Urinary bladder (tissue), 3 donors: ENCODE measurements at regions not wholly inside any gene's neighbourhood (a gene's known extent, or its start where the extent isn't known, plus 50 kb on each side); places are given as distances from the start of the nearest gene placed in this dataset.

ENCODE experiments used
- DNase-seq: peaks from one replicate; pipeline ENCODE4 v3.0.0-alpha.2; 2015; ENCODE audit errors: extremely low spot score
- H3K27ac ChIP-seq: one replicate; pipeline ENCODE4 v1.5.1; 2013; ENCODE audit warnings: low read depth, mild to moderate bottlenecking, moderate library complexity
- H3K36me3 ChIP-seq: one replicate; pipeline ENCODE4 v1.6.1; 2013; ENCODE audit warnings: mild to moderate bottlenecking, moderate library complexity; ENCODE audit not compliant: insufficient read depth
- H3K4me1 ChIP-seq: one replicate; pipeline ENCODE4 v1.6.1; 2013; ENCODE audit warnings: mild to moderate bottlenecking, moderate library complexity; ENCODE audit not compliant: insufficient read depth
- H3K4me3 ChIP-seq: one replicate; pipeline ENCODE4 v1.5.1; 2013; ENCODE audit warnings: low read depth, low read length
- WGBS: extraction: QIAGEN DNeasy Blood & Tissue Kit; methylation state at CpG from one replicate; pipeline ENCODE4 v1.1.7; 2013; 5-methylcytosine and 5-hydroxymethylcytosine counted together
- donor health status: healthy with polysubstance abuse.
- donor health status: healthy.

DNA sequence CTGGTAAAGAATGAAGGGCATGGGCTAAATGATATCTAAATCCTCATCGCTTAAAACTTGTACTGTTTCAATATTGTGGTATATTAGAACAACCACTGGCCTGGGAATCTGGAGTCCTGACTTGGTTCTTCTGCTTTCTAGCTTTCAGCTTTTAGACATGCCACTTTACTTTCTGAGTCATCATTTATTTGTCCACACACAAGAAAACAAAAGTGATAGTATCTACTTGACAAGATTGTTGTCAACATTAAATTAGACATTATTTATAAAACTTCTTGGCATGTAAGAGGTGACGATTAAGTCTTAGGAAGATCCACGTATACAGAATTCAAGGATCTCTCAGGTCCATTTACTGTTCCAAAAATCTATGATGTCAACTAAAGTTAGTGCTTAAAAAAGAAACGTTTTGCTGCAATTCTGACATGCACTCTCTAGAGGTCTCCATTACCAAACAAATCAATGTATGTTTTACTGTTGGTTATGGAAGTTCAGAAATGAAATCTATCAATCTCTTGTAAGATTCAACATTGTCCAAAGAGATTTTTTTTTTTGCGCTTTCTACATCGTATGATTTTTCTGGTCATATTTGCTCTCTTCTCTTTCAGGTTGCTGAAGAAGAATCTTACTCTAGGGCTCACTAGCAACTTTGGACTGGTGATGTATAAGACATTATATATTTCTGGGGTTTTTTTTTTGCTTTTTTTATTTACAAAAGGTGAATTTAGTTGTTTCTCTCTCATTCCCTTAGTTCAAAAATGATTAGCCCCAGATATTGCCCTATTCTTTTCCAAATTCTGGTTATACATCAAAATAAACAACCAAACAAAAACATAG, 53.6 kb upstream of the DYNC1I1 start:
- no peak overlapping the region for H3K4me3 ChIP-seq
- no peaks in the 10 kb centered on the region for H3K36me3 ChIP-seq
- no peak overlapping the region for H3K27ac ChIP-seq
- DNase-seq, result no peak
- H3K4me1 ChIP-seq, result no peaks in the 10 kb centered on the region
- WGBS, result 57% methylated on average over 6 of the region's 6 CpGs

DNA sequence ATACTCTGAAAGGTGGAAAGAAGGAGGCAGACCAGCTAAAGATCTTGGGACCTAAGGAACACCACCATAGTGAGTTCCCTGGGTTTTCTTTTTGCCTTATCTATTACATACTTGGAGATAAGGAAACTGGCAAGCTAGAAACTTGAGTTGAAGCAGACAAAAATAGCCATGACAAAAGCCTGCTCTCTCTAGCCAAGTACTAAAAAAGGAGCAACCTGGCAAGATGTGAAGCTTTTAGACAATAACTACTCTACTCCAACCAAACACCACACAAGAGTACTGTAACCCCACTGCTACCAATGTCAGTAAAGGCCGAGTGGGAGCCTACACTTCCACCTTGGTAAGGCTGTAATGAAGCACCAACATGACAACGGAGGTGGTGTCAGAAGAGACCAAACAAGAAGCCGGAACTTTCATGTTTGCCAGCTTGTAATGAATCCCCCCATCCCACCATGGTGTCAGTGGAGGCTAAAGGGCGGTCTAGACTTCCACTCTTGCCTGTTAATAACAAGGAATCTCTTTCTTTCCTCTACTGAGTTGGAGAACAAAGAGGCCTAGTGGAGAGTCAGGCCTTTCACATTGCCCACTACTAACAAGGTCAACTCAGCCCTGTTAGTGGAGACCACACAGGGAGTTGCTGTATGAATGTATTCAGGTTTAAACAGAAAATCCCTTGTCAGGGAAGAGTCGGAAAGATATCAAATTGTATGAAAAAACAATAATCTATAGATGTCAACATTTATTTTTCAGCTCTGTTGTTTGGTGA, 55.8 kb upstream of the DYNC1I1 start:
- no peak overlapping the region for H3K4me3 ChIP-seq
- 80% methylated on average over 5 of the region's 5 CpGs for WGBS
- DNase-seq, result no peak
- H3K27ac ChIP-seq, result no peak overlapping the region
- H3K36me3 ChIP-seq, result no peaks in the 10 kb centered on the region
- no peaks in the 10 kb centered on the region for H3K4me1 ChIP-seq

DNA sequence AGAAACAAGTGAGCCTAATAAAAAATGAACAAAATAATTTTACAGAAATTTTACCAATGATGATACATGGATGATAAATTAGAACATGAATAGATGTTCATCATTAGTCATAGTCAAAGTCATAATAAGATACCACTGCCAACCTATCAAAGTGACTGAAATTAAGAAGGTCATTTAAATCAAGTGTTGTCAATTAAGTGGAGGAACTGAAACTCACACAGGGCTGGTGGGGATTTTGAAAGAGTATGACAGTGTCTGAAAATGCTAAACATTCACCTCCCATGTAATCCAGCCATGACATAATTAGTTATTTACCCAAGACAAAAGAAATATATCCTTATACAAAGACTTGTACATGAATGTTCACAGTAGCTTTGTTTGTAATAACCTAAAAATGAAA, 57.1 kb upstream of the DYNC1I1 start:
- Histone ChIP-seq H3K27ac (no peak overlapping the region), H3K4me3 (no peak overlapping the region), H3K36me3 (no peaks in the 10 kb centered on the region), H3K4me1 (no peaks in the 10 kb centered on the region)
- DNase-seq, result no peak

DNA sequence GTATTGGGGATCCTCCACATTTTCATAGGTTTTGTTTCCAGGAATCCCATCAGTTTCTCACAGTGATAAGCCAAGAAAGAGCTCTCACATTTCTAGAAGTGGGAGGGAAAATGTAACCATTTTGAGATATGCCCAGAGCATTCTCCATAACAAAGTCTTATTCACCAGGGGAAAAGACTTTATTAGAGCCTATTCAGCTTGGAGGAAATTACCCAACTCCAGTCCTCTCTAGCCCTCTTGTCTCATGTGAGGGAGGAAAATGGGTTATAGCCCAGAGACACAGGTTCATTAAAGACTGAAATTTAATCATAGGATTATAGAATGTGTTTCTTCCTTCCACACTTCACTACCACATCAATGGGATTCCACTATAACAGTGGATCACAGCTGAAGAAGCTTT, 61.6 kb upstream of the DYNC1I1 start:
- Histone ChIP-seq H3K4me1 (no peaks in the 10 kb centered on the region), H3K27ac (no peak overlapping the region), H3K4me3 (no peak overlapping the region), H3K36me3 (no peaks in the 10 kb centered on the region)
- DNase-seq, result no peak

DNA sequence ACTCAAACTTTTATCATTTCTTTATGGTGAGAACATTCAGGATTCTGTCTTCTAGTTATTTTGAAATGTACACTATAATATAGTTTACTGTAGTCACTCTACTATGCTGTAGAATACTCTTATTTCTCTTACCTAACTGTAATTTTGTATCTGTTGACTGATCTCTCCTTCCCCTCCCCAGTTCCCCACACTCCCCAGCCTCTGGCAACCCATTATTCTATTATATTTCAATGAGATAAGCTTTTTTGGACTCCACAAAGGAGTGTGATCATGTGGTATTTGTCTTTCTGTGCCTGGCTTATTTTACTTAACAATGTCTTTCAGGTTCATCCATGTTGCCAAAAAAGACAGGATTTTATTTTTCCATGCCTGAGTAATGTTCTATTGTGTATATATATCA, 71.4 kb upstream of the DYNC1I1 start:
- Histone ChIP-seq H3K4me1 (no peaks in the 10 kb centered on the region), H3K27ac (no peak overlapping the region), H3K36me3 (no peaks in the 10 kb centered on the region), H3K4me3 (no peak overlapping the region)
- no peak for DNase-seq

DNA sequence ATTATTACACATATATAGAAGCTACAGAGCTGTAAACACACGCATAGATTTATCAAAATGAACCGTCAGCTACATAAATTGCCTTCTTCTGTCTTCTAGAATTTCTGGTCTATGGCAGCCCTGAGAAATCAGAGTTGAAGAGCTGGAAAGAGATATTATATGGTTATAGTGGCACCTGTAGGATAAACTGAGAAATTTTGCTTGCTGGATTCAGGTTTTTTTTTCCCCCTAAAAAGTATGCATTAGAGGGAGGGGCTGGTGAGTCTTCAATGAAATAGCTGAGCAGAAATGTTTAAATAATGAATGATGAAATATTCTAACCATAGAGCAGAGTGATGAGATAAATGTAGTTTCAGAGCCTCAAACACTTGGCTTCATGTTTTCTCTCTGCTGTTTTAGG, 78.0 kb upstream of the DYNC1I1 start:
- Histone ChIP-seq H3K36me3 (no peaks in the 10 kb centered on the region), H3K27ac (no peak overlapping the region), H3K4me3 (no peak overlapping the region), H3K4me1 (no peaks in the 10 kb centered on the region)
- 64% methylated on average over 2 of the region's 2 CpGs for WGBS
- no peak for DNase-seq

DNA sequence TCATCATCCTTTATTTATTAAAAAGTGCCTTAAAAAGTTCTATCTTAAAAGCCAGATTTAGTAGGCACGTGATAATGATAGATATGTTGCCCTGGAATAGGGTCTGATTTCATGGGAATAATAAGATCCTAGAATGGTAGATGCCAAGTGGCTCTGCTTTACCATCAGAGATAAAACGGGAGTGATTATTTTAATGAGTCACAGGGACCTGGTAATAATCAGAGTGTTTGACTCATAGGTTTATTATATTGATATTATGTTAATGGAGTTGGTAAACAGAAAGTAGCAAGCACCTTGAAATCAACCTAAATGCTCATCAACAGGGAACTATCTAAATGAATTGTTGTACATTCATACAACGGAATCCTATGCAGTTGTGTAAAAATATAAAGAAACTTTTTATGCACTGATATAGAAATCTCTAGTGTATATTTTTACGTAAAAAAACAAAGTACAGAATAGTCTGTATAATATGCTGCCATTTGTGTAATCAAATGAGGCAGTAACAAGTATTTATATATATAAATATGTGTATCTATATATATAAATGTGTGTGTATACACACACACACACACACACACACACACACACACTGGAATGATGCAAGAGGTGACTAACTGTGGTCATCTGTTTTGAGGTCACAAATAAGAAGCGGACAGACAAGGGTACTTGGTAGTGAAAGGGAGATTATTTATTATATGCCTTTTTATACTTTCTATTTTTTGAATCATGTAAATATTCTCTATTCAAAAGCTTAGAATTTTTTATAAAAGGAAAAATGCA, 78.6 kb upstream of the DYNC1I1 start:
- H3K4me3 ChIP-seq, result no peak overlapping the region
- no peaks in the 10 kb centered on the region for H3K36me3 ChIP-seq
- no peak for DNase-seq
- no peaks in the 10 kb centered on the region for H3K4me1 ChIP-seq
- WGBS, result 68% methylated on average over 5 of the region's 5 CpGs
- no peak overlapping the region for H3K27ac ChIP-seq

DNA sequence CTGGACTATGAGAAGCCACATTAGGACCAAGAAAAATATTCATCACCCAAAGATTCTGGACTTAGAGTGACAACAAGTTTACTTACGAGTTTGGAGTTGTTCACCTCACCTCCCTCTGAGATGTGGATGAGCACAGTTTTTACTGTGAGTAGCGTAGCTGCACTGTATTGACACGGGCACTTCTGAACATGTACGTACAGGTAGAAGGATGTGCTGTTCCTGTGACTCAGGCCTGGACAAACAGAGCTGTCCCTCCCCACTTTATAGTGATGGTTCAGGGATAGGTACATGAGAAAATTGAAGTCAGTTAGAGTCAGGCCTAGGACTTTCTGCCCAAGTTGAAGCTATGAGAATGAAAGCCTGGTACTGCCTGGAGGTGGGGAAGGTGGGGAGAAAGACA, 80.9 kb upstream of the DYNC1I1 start:
- Histone ChIP-seq H3K4me3 (no peak overlapping the region), H3K4me1 (no peaks in the 10 kb centered on the region), H3K27ac (no peak overlapping the region), H3K36me3 (no peaks in the 10 kb centered on the region)
- DNase-seq, result peak; percentile 35
- WGBS, result 81% methylated on average over 4 of the region's 4 CpGs

DNA sequence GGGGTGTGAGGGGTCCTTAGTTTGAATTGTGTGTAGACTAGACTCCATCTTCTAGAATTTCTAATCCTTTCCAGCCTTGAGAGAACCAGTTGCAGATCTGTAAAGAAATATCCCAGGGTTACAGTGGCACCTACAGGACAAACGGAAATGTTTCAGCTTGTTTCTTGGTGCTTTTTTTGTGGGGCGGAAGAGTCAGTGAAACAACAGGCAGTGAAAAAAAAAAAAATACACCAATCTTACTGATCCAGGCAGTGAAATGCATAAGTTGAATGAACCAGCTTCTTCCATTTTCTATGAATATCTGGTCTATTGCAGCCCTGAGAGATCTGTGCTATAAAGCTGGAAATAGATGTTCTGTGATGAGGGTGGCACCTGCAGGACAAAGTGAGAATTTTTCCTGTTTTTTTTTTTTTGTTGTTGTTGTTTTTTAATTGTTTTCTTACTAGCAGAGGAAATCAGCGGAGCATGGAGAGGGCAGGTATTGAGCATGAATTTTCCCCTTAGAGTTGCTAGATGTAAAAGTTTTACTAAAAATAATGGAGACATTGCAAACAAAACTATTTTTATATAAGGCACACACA, 81.9 kb upstream of the DYNC1I1 start:
- peak; percentile 32 for DNase-seq
- Histone ChIP-seq H3K4me1 (no peaks in the 10 kb centered on the region), H3K27ac (no peak overlapping the region), H3K36me3 (no peaks in the 10 kb centered on the region), H3K4me3 (no peak overlapping the region)
- WGBS, result 8% methylated on average over 3 of the region's 3 CpGs

DNA sequence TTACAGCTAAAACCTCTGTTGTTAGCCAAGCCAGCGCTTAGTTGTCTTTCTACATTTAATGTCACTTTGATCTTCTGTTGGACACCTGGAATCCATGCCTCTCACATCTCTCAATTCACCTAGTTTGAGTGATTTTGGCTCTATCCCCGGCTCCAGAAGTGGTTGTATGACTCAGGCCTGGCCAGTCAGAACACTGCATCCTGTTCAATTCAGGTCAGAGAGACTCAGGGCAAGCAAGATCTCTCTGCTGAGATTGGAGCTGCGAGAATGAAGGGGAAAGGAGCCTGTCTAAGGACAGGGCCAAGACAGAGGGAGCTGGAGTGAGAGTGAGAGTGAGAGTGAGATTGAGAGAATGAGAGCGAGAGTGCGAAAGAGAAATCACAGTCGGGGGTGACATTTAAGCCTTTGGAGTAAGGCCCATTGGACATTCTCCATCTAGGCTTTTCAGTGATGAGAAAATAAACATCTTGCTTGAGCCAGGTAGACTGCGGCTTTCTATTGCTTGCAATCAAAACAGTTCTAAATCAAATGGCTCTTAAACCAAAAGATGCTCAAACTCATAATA, 83.3 kb upstream of the DYNC1I1 start:
- no peak overlapping the region for H3K27ac ChIP-seq

DNA sequence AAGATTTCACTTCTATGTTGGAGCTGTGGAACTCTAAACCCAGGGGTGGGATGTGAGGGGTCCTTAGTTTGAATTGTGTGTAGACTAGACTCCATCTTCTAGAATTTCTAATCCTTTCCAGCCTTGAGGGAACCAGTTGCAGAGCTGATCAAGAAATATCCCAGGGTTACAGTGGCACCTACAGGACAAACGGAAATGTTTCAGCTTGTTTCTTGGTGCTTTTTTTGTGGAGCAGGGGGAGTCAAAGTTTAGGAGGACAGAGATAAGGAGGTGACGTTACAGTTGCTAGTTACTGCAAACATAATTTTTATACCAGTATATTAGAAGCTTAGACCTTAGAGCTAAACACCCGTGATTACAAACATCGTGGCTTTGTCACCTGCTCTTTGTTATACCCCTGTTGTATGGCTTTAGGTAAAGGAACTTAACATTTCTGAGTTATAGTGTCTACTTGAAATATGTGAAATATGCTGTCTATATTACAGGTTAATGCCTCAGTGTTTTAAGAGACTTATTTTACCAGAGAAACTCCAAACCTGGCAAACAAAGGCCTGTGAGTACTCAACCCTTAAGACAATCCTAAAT, 84.5 kb upstream of the DYNC1I1 start:
- no peaks in the 10 kb centered on the region for H3K36me3 ChIP-seq
- H3K4me3 ChIP-seq, result no peak overlapping the region
- DNase-seq, result no peak
- WGBS, result 30% methylated on average over 4 of the region's 4 CpGs
- H3K27ac ChIP-seq, result no peak overlapping the region
- H3K4me1 ChIP-seq, result no peaks in the 10 kb centered on the region

More for the DNA sequence above, 83.3 kb upstream of the DYNC1I1 start:
- Histone ChIP-seq H3K36me3 (no peaks in the 10 kb centered on the region), H3K4me1 (no peaks in the 10 kb centered on the region), H3K4me3 (no peak overlapping the region)
- WGBS, result 71% methylated on average over 7 of the region's 7 CpGs
- no peak for DNase-seq

DNA sequence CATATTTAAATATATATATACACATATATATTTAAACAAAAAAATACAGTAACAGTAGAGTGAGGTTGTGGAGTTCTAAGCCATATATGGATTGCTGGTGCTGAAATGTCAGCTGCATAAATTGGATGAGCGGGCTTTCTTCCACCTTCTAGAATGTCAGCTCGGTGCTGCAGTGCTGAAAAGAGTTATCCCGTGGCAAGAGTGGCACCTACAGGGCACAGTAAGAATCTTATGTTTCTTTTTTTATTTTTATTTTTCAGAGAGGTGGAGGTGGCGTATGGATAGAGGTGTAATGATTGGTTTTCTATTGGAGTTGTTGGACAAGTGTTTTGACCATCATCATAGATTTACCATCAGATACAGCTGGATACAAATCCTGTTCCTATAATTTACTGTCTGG, 86.2 kb upstream of the DYNC1I1 start:
- Histone ChIP-seq H3K36me3 (no peaks in the 10 kb centered on the region), H3K4me1 (no peaks in the 10 kb centered on the region), H3K27ac (no peak overlapping the region), H3K4me3 (no peak overlapping the region)
- no peak for DNase-seq
- WGBS, result 13% methylated on average over 4 of the region's 4 CpGs

DNA sequence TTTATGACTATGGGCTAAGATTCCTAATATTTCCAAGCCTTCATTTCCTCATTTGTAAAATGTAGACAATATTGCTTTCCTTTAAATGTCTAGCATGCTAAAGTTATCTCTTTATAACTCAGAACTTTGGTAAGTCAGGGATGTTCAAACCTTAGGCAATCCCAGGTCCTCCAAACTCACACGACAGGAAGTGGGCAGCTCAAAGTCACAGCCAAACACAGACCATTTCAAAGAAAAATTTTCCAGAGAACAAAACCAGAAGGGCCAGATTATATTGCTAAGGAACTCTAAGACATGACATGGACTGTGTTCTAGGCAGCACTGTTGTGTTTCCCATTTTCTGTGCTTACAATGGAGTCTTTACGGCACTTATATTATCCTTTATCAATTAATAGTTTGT, 87.8 kb upstream of the DYNC1I1 start:
- Histone ChIP-seq H3K4me3 (no peak overlapping the region), H3K4me1 (no peaks in the 10 kb centered on the region), H3K36me3 (no peaks in the 10 kb centered on the region), H3K27ac (no peak overlapping the region)
- WGBS, result 81% methylated on average over 2 of the region's 2 CpGs
- DNase-seq, result no peak
